ENCODE measurements at regions not wholly inside any gene's neighbourhood (a gene's known extent, or its start where the extent isn't known, plus 50 kb on each side); places are given as distances from the start of the nearest gene placed in this dataset.

- no peak for TF ChIP-seq CTCF (IDR thresholded peaks at IDR 0.05; ENCODE audit: low read depth, low read length)
- TF ChIP-seq EZH2phosphoT487 (IDR thresholded peaks at IDR 0.05; ENCODE audit: low read depth) = no peak
Observed at GRCh38 chr2:36068086-36068485, 287.5 kb upstream of the CRIM1 start.

Measured in OCI-LY3 (cell line).